ENCODE measurements at regions not wholly inside any gene's neighbourhood (a gene's known extent, or its start where the extent isn't known, plus 50 kb on each side); places are given as distances from the start of the nearest gene placed in this dataset.

GRCh38 chr2:5394223-5394622 lies 298.0 kb upstream of the SOX11 start:
- TF ChIP-seq CTCF (IDR thresholded peaks at IDR 0.05 in 2 of 3, conservative IDR thresholded peaks at IDR 0.05 in 1 of 3; ENCODE audit: control insufficient read depth in 2 of 3, extremely low read depth in 1 of 3, insufficient read depth in 1 of 3, low read depth in 3 of 3, low read length in 3 of 3) (no peak), SP1 (IDR thresholded peaks at IDR 0.05; ENCODE audit: low read depth, low read length) (no peak), TCF7 (IDR thresholded peaks at IDR 0.05; ENCODE audit: borderline replicate concordance) (no peak), ESRRA (IDR thresholded peaks at IDR 0.05; ENCODE audit: low read length) (no peak)

All from GM12878 (cell line).